ENCODE measurements at regions not wholly inside any gene's neighbourhood (a gene's known extent, or its start where the extent isn't known, plus 50 kb on each side); places are given as distances from the start of the nearest gene placed in this dataset.

- no peak for DNase-seq
These were observed 111.6 kb upstream of the OBI1 start for GRCh38 chr13:78770601-78771000.

DNA sequence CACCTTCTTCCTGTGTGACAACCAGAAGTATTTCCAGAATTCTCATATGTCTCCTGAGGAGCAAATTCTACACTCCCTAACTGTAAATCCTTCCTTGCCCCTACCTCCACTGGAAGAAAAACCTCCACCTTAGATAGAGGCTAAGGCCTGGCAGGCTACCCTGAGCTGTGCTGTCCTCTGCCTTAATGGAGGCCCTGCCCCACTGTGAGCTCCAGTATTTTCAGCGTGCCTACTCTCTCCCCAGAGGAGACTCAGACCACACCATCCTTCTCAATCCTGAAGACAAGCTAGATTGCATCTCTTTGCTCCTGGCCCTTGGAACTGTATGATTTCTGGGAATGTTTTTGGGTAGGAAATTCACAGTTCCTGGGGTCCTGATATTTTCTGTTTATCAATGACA is 110.0 kb upstream of the OBI1 start:
- DNase-seq: no peak

- DNase-seq: no peak
These were observed 105.7 kb upstream of the OBI1 start for GRCh38 chr13:78764665-78765064.

DNA sequence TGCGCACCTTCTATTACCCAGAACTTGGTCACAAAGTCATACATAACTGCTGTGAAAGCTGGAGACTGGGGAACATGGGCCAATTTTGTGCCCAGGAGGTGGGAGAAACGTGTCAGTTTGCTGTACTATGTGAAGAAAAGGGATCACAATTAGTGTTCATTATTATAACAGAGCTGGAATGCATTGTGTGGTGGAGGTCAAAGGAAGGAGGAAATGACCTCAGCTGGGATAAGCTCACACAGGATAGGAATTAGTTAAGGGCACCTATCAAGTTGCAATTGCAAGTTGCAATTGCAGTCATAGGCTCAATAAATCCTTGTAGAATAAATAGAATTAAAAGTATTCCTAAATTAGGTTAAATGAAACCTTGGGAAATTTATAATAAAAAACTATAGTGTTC is 103.9 kb upstream of the OBI1 start:
- no peak for DNase-seq

- DNase-seq: no peak
These were observed 100.7 kb upstream of the OBI1 start for GRCh38 chr13:78759704-78760103.

GRCh38 chr13:78758549-78758948 is 99.6 kb upstream of the OBI1 start:
- DNase-seq: no peak

DNA sequence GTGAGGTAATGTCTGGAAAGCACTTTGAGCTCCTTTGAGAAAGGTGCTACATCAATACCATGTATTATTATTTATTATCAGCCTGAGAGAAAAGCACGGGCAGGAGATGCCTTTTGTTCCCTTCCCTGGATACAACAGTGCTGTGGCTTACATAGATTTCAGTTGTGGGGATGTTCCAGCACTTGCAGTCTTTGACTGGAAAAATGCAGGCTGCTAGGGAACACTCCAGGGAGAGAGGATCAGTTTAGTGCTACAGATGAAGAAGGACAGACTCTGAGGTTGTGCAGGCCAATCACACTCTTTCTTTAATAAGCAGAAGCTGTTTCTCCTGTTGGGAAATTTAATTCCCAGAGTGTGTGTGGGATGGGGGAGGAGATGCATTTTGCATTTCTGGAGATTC is 94.5 kb upstream of the OBI1 start:
- DNase-seq: no peak

- DNase-seq: no peak
These were observed 91.8 kb upstream of the OBI1 start for GRCh38 chr13:78750735-78751134.

DNA sequence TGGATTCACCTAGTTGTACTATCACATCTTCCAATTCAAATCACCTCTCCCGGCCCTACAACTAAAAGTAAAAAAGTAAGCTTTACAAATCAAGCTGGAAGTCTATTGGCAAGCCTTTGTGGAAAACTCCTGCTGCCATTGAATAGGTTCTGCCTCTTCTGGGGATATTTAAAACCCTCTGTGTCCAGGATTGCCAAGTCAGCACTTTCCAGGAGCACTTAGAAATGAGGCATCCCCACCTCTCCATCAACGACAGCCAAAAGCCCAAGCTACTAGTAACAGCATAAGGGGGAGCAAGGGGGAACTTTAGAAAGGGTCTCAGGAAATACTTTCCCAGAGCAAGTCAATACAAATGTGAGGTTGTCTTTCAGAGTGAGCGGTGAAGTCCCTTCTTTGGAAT is 85.0 kb upstream of the OBI1 start:
- no peak for DNase-seq

DNA sequence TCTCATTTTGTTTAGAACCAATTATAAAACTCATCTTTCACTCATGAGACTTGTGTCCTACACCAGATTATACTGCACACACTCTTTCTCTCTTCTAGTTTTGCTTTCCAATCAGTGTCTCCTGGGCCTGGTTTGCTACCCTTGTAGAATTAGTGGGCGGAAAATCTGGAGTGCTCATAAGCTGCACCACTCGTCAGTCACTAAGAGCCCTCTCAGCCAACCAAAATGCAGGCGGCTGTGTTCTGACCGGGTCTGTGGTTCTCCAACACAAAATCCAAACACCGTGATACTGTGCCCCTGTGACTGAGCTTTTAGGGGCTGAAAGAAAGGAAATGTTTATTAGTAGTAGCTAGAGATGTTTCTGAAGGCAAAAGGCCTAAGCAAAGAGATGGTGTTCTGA is 83.7 kb upstream of the OBI1 start:
- no peak for DNase-seq

DNA sequence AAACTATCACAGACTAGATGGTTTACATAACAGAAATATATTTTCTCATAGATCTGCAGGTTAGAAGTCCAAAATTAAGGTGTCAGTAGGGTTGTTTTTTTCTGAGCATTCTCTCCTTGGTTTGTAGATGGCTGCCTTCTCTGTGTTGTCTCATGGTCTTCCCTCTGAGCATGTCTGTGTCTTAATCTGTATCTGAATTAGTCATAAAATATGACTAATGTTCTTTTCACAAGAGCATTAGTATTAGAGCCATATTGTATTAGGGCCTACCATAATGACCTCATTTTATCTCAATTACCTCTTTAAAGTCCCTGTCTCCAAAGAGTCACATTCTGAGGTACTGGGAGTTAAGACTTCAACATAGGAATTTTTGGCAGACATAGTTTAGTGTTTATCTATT is 77.2 kb upstream of the OBI1 start:
- no peak for DNase-seq

DNA sequence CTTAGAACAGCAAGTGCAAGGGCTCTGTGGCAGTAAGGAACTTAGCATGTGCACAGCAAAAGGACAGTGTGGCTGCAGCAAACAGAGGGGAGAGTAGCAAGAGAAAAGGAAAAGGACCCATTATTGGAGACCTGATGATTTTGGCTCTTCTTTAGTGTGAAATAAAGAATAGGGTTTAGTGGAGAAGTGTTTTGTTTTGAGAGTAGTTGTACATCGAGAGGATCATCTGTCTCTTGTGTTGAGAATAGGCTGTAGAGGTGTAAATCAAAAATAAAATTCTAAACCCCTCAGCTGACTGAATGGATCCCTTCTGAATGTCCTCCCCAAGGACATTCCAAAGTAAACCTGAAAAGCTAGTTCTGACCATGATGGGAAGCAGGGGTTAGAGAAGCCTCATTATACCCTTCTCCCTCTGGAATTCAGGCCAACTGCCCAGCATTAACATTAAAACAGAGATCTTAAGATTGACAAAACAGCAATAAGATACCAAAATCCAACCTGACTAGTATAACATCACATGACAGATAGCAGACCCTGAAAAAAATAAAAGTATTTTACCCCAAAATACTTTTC is 73.6 kb upstream of the OBI1 start:
- DNase-seq: no peak

DNA sequence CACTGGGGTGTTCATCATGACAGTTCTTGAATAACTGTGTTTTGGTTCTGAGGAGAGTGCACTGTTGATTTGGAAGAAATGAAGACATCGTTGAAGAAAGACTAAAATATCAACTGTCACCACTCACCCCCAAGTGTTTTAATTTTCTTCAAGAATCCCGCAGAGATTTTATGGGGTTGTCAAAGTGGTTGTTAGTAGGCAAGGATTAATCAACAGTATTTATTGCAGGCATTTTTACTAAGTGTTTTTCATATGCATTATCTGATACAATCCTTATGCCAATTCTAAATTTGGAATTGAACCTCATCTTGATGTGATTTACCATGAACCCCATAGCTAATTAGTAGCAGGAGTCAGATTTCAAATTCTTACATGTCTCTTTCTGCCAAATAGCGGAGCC is 63.7 kb upstream of the OBI1 start:
- DNase-seq: no peak

DNA sequence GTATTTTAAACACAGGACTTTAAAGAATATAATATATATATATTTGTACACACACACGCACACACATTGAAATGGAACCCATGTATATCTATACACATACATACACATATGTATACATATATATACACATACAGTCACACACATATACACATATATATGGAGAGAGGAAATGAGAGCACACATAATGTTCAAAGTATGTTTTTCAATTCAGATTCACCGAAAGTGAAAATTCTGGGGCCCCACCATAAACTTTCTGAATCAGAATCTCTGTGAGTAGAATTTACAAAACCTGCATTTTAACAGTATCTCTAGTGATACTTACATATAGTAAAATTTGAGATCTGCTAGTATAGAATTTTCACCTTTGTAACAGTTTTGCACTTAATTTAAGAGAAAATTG is 60.4 kb upstream of the OBI1 start:
- DNase-seq: no peak

- no peak for DNase-seq
These were observed 55.8 kb upstream of the OBI1 start for GRCh38 chr13:78714717-78715116.

GRCh38 chr13:78712831-78713230 is 53.9 kb upstream of the OBI1 start:
- no peak for DNase-seq

DNA sequence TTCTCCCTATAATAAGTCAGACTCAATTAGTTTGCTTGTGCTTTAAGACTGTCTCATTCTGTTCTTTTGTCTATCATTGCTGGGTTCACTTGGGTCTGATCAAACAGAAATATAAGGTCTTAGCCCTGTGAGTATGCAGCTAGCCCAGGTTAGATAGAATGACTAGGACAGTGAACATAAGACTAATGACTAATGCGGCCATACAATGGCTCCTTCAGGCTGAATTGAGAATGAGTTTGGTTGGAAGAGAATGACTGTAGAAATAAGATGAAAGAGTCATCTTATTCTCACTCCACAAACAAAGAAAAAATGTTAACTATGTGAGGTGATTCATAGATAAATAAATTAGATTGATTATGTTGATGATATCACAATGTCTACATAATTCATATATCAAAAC is 50.1 kb upstream of the OBI1 start:
- DNase-seq: no peak

Data from CD4-positive, alpha-beta T cell treated with Interferon alpha-2 for 1 hour (primary cell).